ENCODE measurements at regions not wholly inside any gene's neighbourhood (a gene's known extent, or its start where the extent isn't known, plus 50 kb on each side); places are given as distances from the start of the nearest gene placed in this dataset.

GRCh38 chr14:76313303-76313702, 62.6 kb upstream of the ESRRB start:
- POLR2A ChIA-PET, result interaction anchor here (0.5 kb wide), 1 partner anchor 374 kb away, joined by 5 read pairs; no protein-coding TSS in a partner anchor
- Histone ChIP-seq H3K4me3 (no peak overlapping the region), H3K9me3 (no peaks in the 10 kb centered on the region), H3K4me1 (no peaks in the 10 kb centered on the region), H3K4me2 (no peak overlapping the region), H3K27ac (no peak overlapping the region)
- no peak for TF ChIP-seq ATOH8 (CRISPR knock-in tag; IDR thresholded peaks at IDR 0.05; ENCODE audit: low read depth)
- no peak for TF ChIP-seq KDM5A (IDR thresholded peaks at IDR 0.05)
- no peak for TF ChIP-seq CBX2 (IDR thresholded peaks at IDR 0.05; ENCODE audit: borderline replicate concordance, low read depth)
- no peak for TF ChIP-seq POLR2AphosphoS2 (conservative IDR thresholded peaks at IDR 0.05; ENCODE audit: low read length)
- TF ChIP-seq ZSCAN20 (CRISPR knock-in tag; IDR thresholded peaks at IDR 0.05), result no peak
- TF ChIP-seq HEYL (CRISPR knock-in tag; IDR thresholded peaks at IDR 0.05), result no peak
- TF ChIP-seq ELK1 (IDR thresholded peaks at IDR 0.05; ENCODE audit: low read depth, low read length), result no peak
- no peak for DNase-seq (ENCODE audit: low read depth in 1 of 2, low spot score in 1 of 2)
- no peak for ATAC-seq
- no peak for FAIRE-seq
- WGBS (ENCODE audit: missing lambda C conversion rate), result 38% methylated on average over 4 of the region's 4 CpGs
- CTCF ChIA-PET, result interaction anchor here (1.1 to 1.3 kb wide), 2 partner anchors 10 to 75 kb away, joined by 3 to 5 read pairs; no protein-coding TSS in a partner anchor

GRCh38 chr14:76313852-76314251, 62.1 kb upstream of the ESRRB start:
- Histone ChIP-seq H3K27ac (no peak overlapping the region), H3K4me3 (no peak overlapping the region), H3K4me1 (no peaks in the 10 kb centered on the region), H3K9me3 (no peaks in the 10 kb centered on the region), H3K4me2 (no peak overlapping the region)
- no peak for TF ChIP-seq JUNB (IDR thresholded peaks at IDR 0.05)
- no peak for TF ChIP-seq HEYL (CRISPR knock-in tag; IDR thresholded peaks at IDR 0.05)
- TF ChIP-seq EHF (CRISPR knock-in tag; IDR thresholded peaks at IDR 0.05), result no peak
- no peak for TF ChIP-seq FOSL2 (IDR thresholded peaks at IDR 0.05)
- no peak for TF ChIP-seq FOSL2 (CRISPR knock-in tag; IDR thresholded peaks at IDR 0.05)
- TF ChIP-seq RARB (CRISPR knock-in tag; IDR thresholded peaks at IDR 0.05), result no peak
- no peak for TF ChIP-seq E2F6 (IDR thresholded peaks at IDR 0.05; ENCODE audit: borderline replicate concordance, low read depth)
- TF ChIP-seq NFE2L2 (conservative IDR thresholded peaks at IDR 0.05; ENCODE audit: low read length), result no peak
- no peak for TF ChIP-seq HOXA7 (CRISPR knock-in tag; IDR thresholded peaks at IDR 0.05)
- no peak for TF ChIP-seq MAZ (IDR thresholded peaks at IDR 0.05; ENCODE audit: borderline replicate concordance, low read depth, low read length)
- no peak for TF ChIP-seq POLR2AphosphoS2 (conservative IDR thresholded peaks at IDR 0.05; ENCODE audit: low read length)
- no peak for TF ChIP-seq SREBF2 (IDR thresholded peaks at IDR 0.05)
- TF ChIP-seq FOXS1 (CRISPR knock-in tag; IDR thresholded peaks at IDR 0.05), result no peak
- TF ChIP-seq CBX2 (IDR thresholded peaks at IDR 0.05; ENCODE audit: borderline replicate concordance, low read depth), result no peak
- TF ChIP-seq TP53 (CRISPR knock-in tag; IDR thresholded peaks at IDR 0.05), result no peak
- no peak for TF ChIP-seq CEBPB (IDR thresholded peaks at IDR 0.05)
- no peak for TF ChIP-seq ELK1 (IDR thresholded peaks at IDR 0.05; ENCODE audit: low read depth, low read length)
- TF ChIP-seq POLR2A (IDR thresholded peaks at IDR 0.05; ENCODE audit: low read length), result no peak
- no peak for TF ChIP-seq HES2 (IDR thresholded peaks at IDR 0.05)
- TF ChIP-seq CHD4 (IDR thresholded peaks at IDR 0.05; ENCODE audit: borderline replicate concordance), result no peak
- no peak for DNase-seq (ENCODE audit: low read depth in 1 of 2, low spot score in 1 of 2)
- ChIA-PET POLR2A (no interaction called here), CTCF (interaction anchor here (0.5 kb wide), 1 partner anchor 38 kb away, joined by 4 read pairs; no protein-coding TSS in a partner anchor)
- 61% methylated on average over 3 of the region's 3 CpGs for WGBS (ENCODE audit: missing lambda C conversion rate)
- no peak for ATAC-seq
- FAIRE-seq, result no peak

All from A549 (cell line).